Spleen (tissue), 7 donors: ENCODE measurements at regions not wholly inside any gene's neighbourhood (a gene's known extent, or its start where the extent isn't known, plus 50 kb on each side); places are given as distances from the start of the nearest gene placed in this dataset.

Experiments used
- CTCF ChIP-seq, 11 experiments: fragments of 200-600 bp in 7 of 11; fragments of 450-650 bp in 4 of 11; sonication (generic) in 4 of 11; IDR thresholded peaks in 8 of 11; conservative IDR thresholded peaks in 3 of 11; 1 replicate in 7 of 11; 2 replicates in 4 of 11; pipeline versions ENCODE4 v1.4.0 to v1.8.0; 2016 to 2021; ENCODE audit warnings: antibody characterized with exemption in 11 of 11, inconsistent platforms in 4 of 11, mild to moderate bottlenecking in 1 of 11
- POLR2A ChIP-seq, 3 donors: fragments of 450-650 bp; IDR thresholded peaks; one replicate each; pipeline ENCODE4 v1.5.1; 2017; ENCODE audit warnings: antibody characterized with exemption in 3 of 3, mild to moderate bottlenecking in 1 of 3
- POLR2AphosphoS5 ChIP-seq, 3 donors: sonication (generic); formaldehyde crosslinking; IDR thresholded peaks; one replicate each; pipeline ENCODE4 v1.5.1; 2017; ENCODE audit warnings: antibody characterized with exemption in 3 of 3
- donor health status: DM: no; HTN: no; CAD: no; lungs with moderate emphysema.
- donor health status: DM: no; HTN: no; CAD: no.
- donor health status: DM: no; HTN: no; CAD: no.

DNA sequence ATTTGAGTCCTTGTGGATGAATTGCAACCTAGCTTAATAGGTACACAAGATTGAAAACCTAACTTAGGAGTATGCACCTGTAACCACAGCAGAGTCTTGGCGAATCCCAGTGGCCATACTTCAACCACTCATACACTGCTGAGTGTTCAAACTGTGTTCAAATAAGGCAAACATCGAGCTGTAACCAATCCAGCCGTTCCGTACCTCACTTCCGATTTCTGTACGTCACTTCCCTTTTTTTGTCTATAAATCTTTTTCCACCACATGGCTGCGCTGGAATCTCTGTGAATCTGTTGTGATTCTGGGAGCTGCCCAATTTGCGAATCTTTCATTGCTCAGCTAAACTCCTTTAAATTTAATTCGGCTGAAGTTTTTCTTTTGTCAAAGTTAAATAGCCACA lies 190.6 kb downstream of the MAF start:
- TF ChIP-seq POLR2AphosphoS5 (IDR thresholded peaks at IDR 0.05) (no peak), CTCF (IDR thresholded peaks at IDR 0.05 in 8 of 11, conservative IDR thresholded peaks at IDR 0.05 in 3 of 11) (no peak), POLR2A (IDR thresholded peaks at IDR 0.05) (no peak)
